ENCODE measurements at regions not wholly inside any gene's neighbourhood (a gene's known extent, or its start where the extent isn't known, plus 50 kb on each side); places are given as distances from the start of the nearest gene placed in this dataset.
A peak's percentile ranks its signal among the peaks of the same experiment; 100 is the strongest.

DNA sequence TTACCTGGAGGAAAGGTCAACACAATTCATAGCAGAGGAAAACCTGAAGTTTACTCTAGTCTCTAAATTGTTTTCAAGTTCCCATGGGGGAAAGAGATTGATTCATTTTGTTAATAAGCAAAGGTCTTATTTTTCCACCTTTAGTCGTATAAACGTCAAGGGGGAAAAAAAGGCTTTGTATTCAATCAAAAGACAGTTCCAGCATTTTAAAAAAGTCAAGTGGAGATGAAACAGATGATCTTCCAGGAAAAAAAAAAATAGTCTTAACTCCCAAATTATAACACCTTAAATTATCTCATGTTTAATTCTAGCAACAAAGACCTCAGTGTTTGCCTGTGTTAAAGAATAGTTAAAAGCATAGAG is 140.5 kb downstream of the TOMM20 start:
- H3K36me3 ChIP-seq (ENCODE audit: insufficient read depth, low read length): no peaks in the 10 kb centered on the region
- no peaks in the 10 kb centered on the region for H3F3A ChIP-seq (ENCODE audit: insufficient read depth, low read length)
- H3K27ac ChIP-seq (ENCODE audit: low read depth, low read length, poor library complexity, severe bottlenecking): peak overlapping the region; percentile 86
- no peaks in the 10 kb centered on the region for H3K9me3 ChIP-seq (ENCODE audit: low read length)
- H3K27me3 ChIP-seq (ENCODE audit: insufficient read depth, low read length): no peaks in the 10 kb centered on the region
- H3K4me3 ChIP-seq (ENCODE audit: low read depth, low read length, poor library complexity, severe bottlenecking): no peak overlapping the region
- no peak overlapping the region for H2AFZ ChIP-seq (ENCODE audit: low read length)
- H3K9me2 ChIP-seq (ENCODE audit: low read depth, low read length): no peaks in the 10 kb centered on the region
- no peak overlapping the region for H3K9ac ChIP-seq (ENCODE audit: low read length)
- H3K4me1 ChIP-seq (ENCODE audit: insufficient read depth, low read length, severe bottlenecking): peaks cover 44% of the 10 kb centered on the region
- TF ChIP-seq, protein P1, sequence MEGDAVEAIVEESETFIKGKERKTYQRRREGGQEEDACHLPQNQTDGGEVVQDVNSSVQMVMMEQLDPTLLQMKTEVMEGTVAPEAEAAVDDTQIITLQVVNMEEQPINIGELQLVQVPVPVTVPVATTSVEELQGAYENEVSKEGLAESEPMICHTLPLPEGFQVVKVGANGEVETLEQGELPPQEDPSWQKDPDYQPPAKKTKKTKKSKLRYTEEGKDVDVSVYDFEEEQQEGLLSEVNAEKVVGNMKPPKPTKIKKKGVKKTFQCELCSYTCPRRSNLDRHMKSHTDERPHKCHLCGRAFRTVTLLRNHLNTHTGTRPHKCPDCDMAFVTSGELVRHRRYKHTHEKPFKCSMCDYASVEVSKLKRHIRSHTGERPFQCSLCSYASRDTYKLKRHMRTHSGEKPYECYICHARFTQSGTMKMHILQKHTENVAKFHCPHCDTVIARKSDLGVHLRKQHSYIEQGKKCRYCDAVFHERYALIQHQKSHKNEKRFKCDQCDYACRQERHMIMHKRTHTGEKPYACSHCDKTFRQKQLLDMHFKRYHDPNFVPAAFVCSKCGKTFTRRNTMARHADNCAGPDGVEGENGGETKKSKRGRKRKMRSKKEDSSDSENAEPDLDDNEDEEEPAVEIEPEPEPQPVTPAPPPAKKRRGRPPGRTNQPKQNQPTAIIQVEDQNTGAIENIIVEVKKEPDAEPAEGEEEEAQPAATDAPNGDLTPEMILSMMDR (IDR thresholded peaks at IDR 0.05; ENCODE audit: low read length): no peak
- TF ChIP-seq EZH2 (IDR thresholded peaks at IDR 0.05; ENCODE audit: borderline replicate concordance, low read length): no peak
- no peaks in the 10 kb centered on the region for H3K79me2 ChIP-seq (ENCODE audit: insufficient read depth, low read length)
- no peak overlapping the region for H3K4me2 ChIP-seq (ENCODE audit: low read length)
- no peaks in the 10 kb centered on the region for H4K20me1 ChIP-seq (ENCODE audit: insufficient read depth, low read length)

DNA sequence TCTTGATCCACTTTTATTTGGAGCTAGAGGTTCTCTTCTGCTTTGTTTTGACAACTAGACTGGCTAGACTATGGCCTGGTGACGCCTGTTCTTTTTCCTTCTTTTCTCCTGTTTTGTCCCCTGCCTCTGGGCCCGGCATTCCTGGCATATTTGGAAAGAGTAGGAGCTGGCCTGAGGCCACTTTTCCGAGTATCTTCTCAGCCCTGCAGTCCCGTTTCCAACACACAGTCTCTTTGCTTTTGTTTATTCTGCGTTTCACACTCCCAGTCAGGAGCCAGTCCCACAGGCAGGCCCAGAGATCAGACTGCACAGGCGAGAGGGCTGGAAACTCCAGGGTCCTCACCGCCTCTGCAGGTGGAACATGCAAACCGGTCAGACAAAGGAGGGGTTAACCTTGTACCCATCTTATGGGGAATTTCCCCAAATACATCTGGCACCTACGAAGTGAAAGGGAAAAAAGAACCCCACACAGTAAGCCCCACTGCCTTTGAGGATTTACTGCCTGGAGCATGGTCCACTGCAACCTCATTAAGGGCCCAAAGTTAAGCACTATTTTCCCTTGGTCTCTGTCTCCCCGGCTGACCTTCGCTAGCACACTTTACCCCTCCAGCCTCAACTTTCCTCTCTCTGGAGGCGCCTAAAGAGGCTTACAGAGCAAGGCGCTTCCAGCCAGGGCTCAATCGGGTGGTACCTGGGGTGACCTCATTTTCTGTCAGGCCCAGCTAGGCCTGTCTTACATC is 141.1 kb downstream of the TOMM20 start:
- no peak overlapping the region for H3K4me3 ChIP-seq (ENCODE audit: low read depth, low read length, poor library complexity, severe bottlenecking)

DNA sequence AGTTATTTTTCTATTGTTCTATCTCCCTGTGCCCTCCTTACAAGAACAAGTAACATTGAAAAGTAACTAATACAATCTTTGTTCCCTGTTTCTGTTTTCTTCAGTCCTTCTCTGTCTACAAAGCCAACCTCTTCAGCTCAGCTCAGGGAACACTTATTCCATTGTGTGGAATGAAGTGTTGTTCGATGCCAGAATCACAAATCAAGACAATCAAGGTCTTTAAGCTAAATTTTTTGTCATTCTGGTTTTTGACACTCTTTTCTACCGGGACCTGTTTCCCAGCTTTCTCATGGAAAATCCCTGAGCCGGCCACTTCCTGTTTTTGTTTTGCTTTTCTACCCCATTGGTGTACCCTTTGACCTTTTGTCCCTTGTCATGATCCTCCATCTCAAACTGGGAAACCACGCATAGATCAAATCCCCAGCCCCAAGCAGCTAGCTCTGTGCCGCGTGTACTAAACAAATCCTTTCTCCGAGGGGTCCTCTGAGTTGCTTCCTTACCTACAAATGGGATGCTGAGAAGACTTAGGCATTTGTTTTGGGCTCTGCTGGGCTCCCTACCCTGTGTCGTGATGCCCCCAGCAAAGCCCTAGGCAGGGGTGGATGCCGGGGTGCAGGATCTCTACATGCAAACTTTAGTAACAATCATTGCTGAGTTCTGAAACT is 141.8 kb downstream of the TOMM20 start:
- H3K9me3 ChIP-seq (ENCODE audit: low read length): no peaks in the 10 kb centered on the region
- H3K79me2 ChIP-seq (ENCODE audit: insufficient read depth, low read length): no peaks in the 10 kb centered on the region
- no peak for TF ChIP-seq EZH2 (IDR thresholded peaks at IDR 0.05; ENCODE audit: borderline replicate concordance, low read length)
- TF ChIP-seq, protein P1 (IDR thresholded peaks at IDR 0.05; ENCODE audit: low read length): no peak
- peaks cover 40% of the 10 kb centered on the region for H3K4me1 ChIP-seq (ENCODE audit: insufficient read depth, low read length, severe bottlenecking)
- H3K4me2 ChIP-seq (ENCODE audit: low read length): peak overlapping the region; percentile 38
- H3K27me3 ChIP-seq (ENCODE audit: insufficient read depth, low read length): no peaks in the 10 kb centered on the region
- peak overlapping the region; percentile 86 for H3K27ac ChIP-seq (ENCODE audit: low read depth, low read length, poor library complexity, severe bottlenecking)
- H3F3A ChIP-seq (ENCODE audit: insufficient read depth, low read length): no peaks in the 10 kb centered on the region
- H4K20me1 ChIP-seq (ENCODE audit: insufficient read depth, low read length): no peaks in the 10 kb centered on the region
- H2AFZ ChIP-seq (ENCODE audit: low read length): peak overlapping the region; percentile 12; the same call in 1 of the 2 replicates
- no peaks in the 10 kb centered on the region for H3K9me2 ChIP-seq (ENCODE audit: low read depth, low read length)
- no peak overlapping the region for H3K4me3 ChIP-seq (ENCODE audit: low read depth, low read length, poor library complexity, severe bottlenecking)
- H3K9ac ChIP-seq (ENCODE audit: low read length): peak overlapping the region; percentile 40
- H3K36me3 ChIP-seq (ENCODE audit: insufficient read depth, low read length): no peaks in the 10 kb centered on the region

More for the DNA sequence above, 141.1 kb downstream of the TOMM20 start:
- TF ChIP-seq EZH2 (IDR thresholded peaks at IDR 0.05; ENCODE audit: borderline replicate concordance, low read length): no peak
- TF ChIP-seq, protein P1 (IDR thresholded peaks at IDR 0.05; ENCODE audit: low read length): no peak
- peak overlapping the region; percentile 86 for H3K27ac ChIP-seq (ENCODE audit: low read depth, low read length, poor library complexity, severe bottlenecking)
- H3K79me2 ChIP-seq (ENCODE audit: insufficient read depth, low read length): no peaks in the 10 kb centered on the region
- H3K9ac ChIP-seq (ENCODE audit: low read length): peak overlapping the region; percentile 40; the same call in 1 of the 2 replicates
- peaks cover 44% of the 10 kb centered on the region for H3K4me1 ChIP-seq (ENCODE audit: insufficient read depth, low read length, severe bottlenecking)
- H4K20me1 ChIP-seq (ENCODE audit: insufficient read depth, low read length): no peaks in the 10 kb centered on the region
- peak overlapping the region; percentile 38; the same call in 1 of the 2 replicates for H3K4me2 ChIP-seq (ENCODE audit: low read length)
- H2AFZ ChIP-seq (ENCODE audit: low read length): no peak overlapping the region
- H3K9me3 ChIP-seq (ENCODE audit: low read length): no peaks in the 10 kb centered on the region
- no peaks in the 10 kb centered on the region for H3F3A ChIP-seq (ENCODE audit: insufficient read depth, low read length)
- no peaks in the 10 kb centered on the region for H3K27me3 ChIP-seq (ENCODE audit: insufficient read depth, low read length)
- H3K36me3 ChIP-seq (ENCODE audit: insufficient read depth, low read length): no peaks in the 10 kb centered on the region
- H3K9me2 ChIP-seq (ENCODE audit: low read depth, low read length): no peaks in the 10 kb centered on the region
